HUES64 (cell line): ENCODE measurements at regions not wholly inside any gene's neighbourhood (a gene's known extent, or its start where the extent isn't known, plus 50 kb on each side); places are given as distances from the start of the nearest gene placed in this dataset.

Experiments used
- H3K27ac ChIP-seq: 2 replicates; pipeline ENCODE4 v1.7.0; 2013; ENCODE audit warnings: low read depth, low read length, inconsistent platforms
- H3K27me3 ChIP-seq: 2 replicates; pipeline ENCODE4 v1.6.1; 2013; ENCODE audit warnings: mild to moderate bottlenecking, low read length; ENCODE audit not compliant: insufficient read depth
- H3K36me3 ChIP-seq: 2 replicates; pipeline ENCODE4 v1.6.1; 2013; ENCODE audit warnings: mild to moderate bottlenecking, low read length; ENCODE audit not compliant: insufficient read depth
- H3K4me1 ChIP-seq: 2 replicates; pipeline ENCODE4 v1.6.1; 2013; ENCODE audit warnings: mild to moderate bottlenecking, low read length, moderate library complexity; ENCODE audit not compliant: insufficient read depth
- H3K4me3 ChIP-seq: 2 replicates; pipeline ENCODE4 v1.5.1; 2013; ENCODE audit warnings: mild to moderate bottlenecking, low read length, moderate library complexity
- H3K9ac ChIP-seq: 2 replicates; pipeline ENCODE4 v1.6.1; 2013; ENCODE audit warnings: mild to moderate bottlenecking, low read depth, low read length
- H3K9me3 ChIP-seq: 2 replicates; pipeline ENCODE4 v1.6.1; 2013; ENCODE audit warnings: low read depth, low read length; ENCODE audit not compliant: insufficient read depth
- WGBS: fragments of 150-250, 120-280 bp; methylation state at CpG from one replicate; pipeline ENCODE4 v1.1.7; 2013; ENCODE audit warnings: missing lambda C conversion rate; 5-methylcytosine and 5-hydroxymethylcytosine counted together

DNA sequence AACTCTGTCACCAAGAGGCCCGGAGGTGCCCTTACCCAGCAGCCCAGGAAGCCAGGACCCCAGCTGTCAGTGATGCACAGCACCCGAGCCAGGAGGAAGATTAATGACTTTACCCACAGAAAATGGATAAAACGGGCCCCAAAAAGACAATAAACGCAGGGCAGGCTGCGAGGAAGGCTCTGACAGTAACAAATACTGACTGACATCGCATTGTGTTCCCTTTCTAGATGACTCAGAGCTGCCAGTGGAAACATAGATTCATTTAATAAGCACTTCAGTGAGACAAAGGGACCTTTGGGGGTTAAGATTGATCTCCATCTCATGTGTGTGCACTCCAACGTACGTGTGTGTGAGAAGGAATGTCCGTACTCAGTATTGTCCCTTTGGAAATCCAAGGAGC, 225.3 kb upstream of the PPP2R3A start:
- H3K4me3 ChIP-seq: no peak overlapping the region
- no peaks in the 10 kb centered on the region for H3K9me3 ChIP-seq
- no peak overlapping the region for H3K9ac ChIP-seq
- H3K36me3 ChIP-seq: no peaks in the 10 kb centered on the region
- WGBS: 91% methylated on average over 9 of the region's 9 CpGs
- H3K27ac ChIP-seq: no peak overlapping the region
- no peaks in the 10 kb centered on the region for H3K27me3 ChIP-seq
- H3K4me1 ChIP-seq: no peaks in the 10 kb centered on the region

DNA sequence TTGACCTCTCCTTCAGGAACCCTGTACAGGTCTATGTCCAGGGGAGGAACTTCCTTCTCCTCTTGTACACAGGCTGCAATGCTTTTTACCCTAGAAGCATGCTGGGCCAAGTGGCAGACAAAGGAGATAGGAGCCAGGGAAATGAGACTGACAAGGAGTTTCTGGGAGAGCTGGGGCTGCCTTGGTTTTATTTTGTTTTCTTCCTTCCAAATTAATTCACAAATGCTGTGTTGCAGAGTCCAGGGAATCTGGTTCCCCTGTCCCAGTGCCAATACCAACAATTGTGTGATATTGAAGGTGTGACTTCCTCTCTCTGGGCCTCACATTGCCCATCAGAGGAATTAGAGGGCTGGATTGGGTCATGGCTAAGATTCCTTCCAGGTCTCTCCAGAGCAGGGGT, 224.8 kb upstream of the PPP2R3A start:
- Histone ChIP-seq H3K27me3 (no peaks in the 10 kb centered on the region), H3K9ac (no peak overlapping the region), H3K27ac (no peak overlapping the region), H3K36me3 (no peaks in the 10 kb centered on the region), H3K4me1 (no peaks in the 10 kb centered on the region), H3K9me3 (no peaks in the 10 kb centered on the region), H3K4me3 (no peak overlapping the region)

DNA sequence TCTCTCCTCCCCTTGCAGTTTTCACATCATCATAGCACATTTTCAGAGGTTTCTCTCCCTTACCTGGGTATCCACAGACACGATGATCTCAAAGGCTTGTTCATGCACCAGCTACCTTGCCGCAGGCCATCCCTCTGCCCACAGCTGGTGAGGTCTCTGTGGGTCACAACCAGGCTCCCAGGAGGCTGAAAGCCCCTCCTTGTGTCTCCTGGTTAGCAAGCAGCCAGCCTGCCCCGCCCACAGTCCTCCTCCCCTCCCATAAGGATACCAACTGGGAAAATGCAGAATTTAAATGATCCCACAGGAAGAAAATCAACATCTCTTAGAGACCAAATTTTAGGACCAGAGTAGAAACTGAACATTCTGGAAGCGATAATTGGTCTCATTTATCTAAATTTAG, 213.5 kb upstream of the PPP2R3A start:
- no peak overlapping the region for H3K9ac ChIP-seq
- no peak overlapping the region for H3K4me3 ChIP-seq
- H3K27ac ChIP-seq: no peak overlapping the region
- WGBS: 79% methylated on average over 3 of the region's 4 CpGs
- no peaks in the 10 kb centered on the region for H3K4me1 ChIP-seq
- no peaks in the 10 kb centered on the region for H3K36me3 ChIP-seq
- H3K9me3 ChIP-seq: no peaks in the 10 kb centered on the region
- H3K27me3 ChIP-seq: no peaks in the 10 kb centered on the region

DNA sequence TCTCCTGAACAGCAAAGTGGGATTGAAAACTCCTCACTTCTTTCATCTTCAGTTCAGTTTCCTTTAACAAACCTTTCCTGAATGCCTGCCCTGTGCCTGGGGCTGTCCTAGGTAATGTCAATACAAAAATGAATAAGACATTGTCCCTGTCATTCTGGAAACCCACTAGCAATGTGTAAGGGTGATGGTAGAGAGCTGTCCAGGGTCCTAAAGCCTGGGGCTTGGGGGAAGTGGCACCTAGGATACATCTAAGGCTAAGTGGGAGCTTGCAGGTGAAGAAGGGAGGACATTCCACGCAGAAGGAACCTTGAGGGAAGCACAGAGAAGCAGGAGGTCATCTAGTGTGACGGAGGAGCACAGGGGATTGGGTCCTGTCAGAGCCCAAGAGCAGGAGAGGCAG, 212.7 kb upstream of the PPP2R3A start:
- Histone ChIP-seq H3K9me3 (no peaks in the 10 kb centered on the region), H3K27ac (no peak overlapping the region), H3K36me3 (no peaks in the 10 kb centered on the region), H3K9ac (no peak overlapping the region), H3K4me3 (no peak overlapping the region), H3K27me3 (no peaks in the 10 kb centered on the region), H3K4me1 (no peaks in the 10 kb centered on the region)
- WGBS: 52% methylated on average over 2 of the region's 2 CpGs

DNA sequence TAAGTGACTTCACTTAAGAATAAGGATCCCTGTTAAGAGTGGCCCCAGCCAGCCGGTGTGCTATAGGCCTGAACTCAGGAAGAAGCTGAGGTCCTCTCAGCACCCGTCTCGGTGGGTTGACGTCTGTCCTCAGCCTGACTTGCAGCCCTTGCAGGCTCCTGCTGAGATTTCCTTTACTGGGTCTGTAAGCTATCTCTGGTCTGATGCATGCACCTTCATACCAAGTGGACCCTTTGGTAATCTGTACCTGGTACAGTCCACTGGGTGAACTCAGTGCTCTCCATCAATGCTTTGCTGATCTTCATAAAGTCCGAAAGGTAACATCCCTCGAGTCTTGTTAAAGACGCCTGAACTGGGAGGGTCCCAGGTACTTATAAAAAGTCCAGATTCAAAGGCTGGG, 212.0 kb upstream of the PPP2R3A start:
- Histone ChIP-seq H3K4me3 (no peak overlapping the region), H3K27me3 (no peaks in the 10 kb centered on the region), H3K9me3 (no peaks in the 10 kb centered on the region), H3K9ac (no peak overlapping the region), H3K36me3 (no peaks in the 10 kb centered on the region), H3K27ac (no peak overlapping the region), H3K4me1 (no peaks in the 10 kb centered on the region)
- 95% methylated on average over 7 of the region's 7 CpGs for WGBS

DNA sequence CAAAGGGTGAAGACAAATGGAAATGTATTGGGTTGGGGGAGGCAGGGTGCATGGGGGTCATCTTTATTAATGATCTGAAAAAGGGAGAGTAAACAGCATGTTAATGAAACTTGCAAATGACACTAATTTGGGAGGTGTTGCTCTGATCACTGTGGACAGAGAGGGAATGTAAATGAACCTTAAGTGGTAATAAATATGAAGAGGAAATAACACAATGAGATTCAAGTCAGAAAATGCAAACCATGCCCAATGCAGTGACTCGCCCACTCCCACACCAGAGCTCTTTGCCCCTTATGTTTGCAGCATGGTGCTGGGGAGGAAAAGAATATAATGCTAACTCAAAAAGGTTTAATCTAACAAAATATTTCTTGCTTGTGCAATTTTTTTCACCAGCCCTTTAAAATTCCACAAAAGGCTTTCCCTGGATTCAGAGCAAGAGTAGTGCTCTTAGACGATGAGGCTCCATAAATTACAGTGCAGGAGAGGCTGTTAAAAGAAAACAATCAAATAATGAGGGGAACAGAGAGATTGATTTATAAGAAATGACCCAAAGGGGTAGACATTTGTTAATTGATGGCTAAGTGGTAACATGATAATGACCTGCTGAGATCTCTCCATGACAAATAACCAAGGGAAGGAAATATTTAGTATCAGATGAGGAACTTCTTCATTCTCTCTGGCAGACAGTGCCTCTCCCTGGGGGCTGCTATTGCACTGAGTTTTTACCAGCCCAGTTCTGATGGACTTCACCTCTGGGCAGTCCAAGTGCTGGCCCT, 210.0 kb upstream of the PPP2R3A start:
- Histone ChIP-seq H3K4me1 (no peaks in the 10 kb centered on the region), H3K9ac (no peak overlapping the region), H3K9me3 (no peaks in the 10 kb centered on the region), H3K27me3 (no peaks in the 10 kb centered on the region), H3K36me3 (no peaks in the 10 kb centered on the region), H3K27ac (no peak overlapping the region), H3K4me3 (no peak overlapping the region)
- WGBS: 83% methylated on average over 1 of the region's 2 CpGs

DNA sequence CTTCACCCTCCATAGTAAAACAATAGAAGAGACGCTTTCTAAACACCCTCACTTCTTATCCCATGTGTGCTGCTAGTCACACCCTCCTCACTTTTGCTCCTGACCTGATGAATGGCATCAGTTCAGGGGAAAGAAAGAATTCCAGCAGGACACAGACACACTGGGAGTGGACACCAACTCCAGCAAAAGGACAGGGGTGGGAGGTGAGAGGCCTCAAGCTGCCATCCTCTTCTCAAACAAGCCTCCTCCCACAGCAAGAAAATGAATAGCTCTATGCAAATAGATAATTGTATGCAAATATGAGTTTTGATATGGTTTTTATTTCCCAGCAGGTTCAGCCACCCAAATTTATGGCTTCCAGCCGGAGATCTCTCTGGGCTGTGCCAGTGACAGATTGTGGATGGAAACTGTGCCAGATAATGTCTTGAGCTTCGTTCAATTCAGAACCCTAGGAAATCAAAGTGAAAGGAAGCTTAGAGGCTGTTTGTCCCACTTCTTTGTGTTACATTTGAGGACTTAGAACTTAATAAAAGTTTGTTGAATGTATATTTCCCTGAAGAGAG, 209.3 kb upstream of the PPP2R3A start:
- H3K4me1 ChIP-seq: no peaks in the 10 kb centered on the region
- no peak overlapping the region for H3K9ac ChIP-seq
- no peaks in the 10 kb centered on the region for H3K9me3 ChIP-seq
- no peaks in the 10 kb centered on the region for H3K27me3 ChIP-seq
- 89% methylated on average over 3 of the region's 3 CpGs for WGBS
- H3K27ac ChIP-seq: no peak overlapping the region
- no peak overlapping the region for H3K4me3 ChIP-seq
- H3K36me3 ChIP-seq: no peaks in the 10 kb centered on the region

DNA sequence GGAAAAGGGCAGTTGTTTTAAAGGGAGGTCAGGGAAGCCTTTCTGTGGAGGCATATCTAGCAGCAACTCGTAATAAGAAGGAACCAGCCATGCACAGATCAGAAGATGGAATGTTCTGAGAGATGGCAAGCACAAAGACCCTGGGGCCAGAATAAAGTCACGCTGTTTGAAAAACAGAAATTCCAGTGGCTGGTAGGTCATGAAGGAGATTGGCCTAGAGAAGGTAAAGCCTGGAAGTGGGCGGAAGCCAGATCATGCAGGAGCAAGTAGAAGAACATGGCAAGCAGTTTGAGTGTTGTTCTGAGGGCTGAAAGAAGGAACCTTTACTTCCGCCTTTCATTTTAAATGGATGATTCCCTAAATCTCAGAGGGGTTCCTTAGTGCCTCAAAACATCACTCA, 208.1 kb upstream of the PPP2R3A start:
- no peaks in the 10 kb centered on the region for H3K27me3 ChIP-seq
- no peak overlapping the region for H3K27ac ChIP-seq
- no peak overlapping the region for H3K4me3 ChIP-seq
- H3K9ac ChIP-seq: no peak overlapping the region
- H3K9me3 ChIP-seq: no peaks in the 10 kb centered on the region
- 82% methylated on average over 4 of the region's 4 CpGs for WGBS
- no peaks in the 10 kb centered on the region for H3K36me3 ChIP-seq
- H3K4me1 ChIP-seq: no peaks in the 10 kb centered on the region

DNA sequence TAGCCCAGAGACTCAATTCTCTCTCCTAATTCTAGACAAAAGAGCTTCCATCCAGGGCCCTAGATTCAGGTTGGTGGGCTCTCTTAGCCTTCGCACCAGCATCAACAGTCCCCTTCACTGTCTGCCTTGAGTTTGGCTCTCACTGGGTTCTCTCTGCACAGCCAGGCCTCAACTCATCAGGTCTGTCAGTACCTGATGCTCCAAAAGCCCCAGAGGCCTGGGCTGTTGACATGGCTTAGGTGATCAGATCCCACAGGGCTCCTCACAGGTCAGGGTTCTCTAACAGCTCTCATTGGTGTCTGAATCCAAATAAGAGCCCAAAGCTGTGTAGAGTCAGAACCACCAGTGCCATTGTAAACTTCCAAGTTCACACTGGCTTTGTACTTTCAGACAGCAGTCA, 206.6 kb upstream of the PPP2R3A start:
- WGBS: 96% methylated on average over 1 of the region's 1 CpG
- H3K9me3 ChIP-seq: no peaks in the 10 kb centered on the region
- H3K4me1 ChIP-seq: 0 out of 2 replicates have a peak, but pooled peaks cover 4% of the 10 kb centered on the region
- no peaks in the 10 kb centered on the region for H3K27me3 ChIP-seq
- no peaks in the 10 kb centered on the region for H3K36me3 ChIP-seq
- H3K9ac ChIP-seq: no peak overlapping the region
- H3K27ac ChIP-seq: no peak overlapping the region
- H3K4me3 ChIP-seq: no peak overlapping the region

DNA sequence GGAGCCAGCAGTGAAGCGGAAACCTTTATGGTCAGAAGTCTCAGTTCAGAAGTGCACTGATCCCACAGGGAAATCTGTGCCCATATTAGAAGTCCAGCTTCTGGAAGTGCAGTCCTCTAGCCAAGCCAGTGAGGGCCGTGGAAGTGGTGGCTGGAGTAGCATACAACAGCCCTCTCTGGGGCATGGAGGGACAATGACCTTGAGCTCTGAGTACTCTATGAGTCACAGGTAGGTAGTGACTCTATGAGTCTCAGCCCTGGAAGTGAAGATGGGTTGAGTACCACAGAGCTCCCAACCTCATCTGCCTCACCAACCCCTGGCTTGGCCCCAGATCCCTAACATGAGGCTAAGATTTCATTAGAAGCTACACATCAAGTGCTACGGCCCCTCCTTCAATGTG, 205.9 kb upstream of the PPP2R3A start:
- H3K9ac ChIP-seq: no peak overlapping the region
- no peak overlapping the region for H3K27ac ChIP-seq
- no peak overlapping the region for H3K4me3 ChIP-seq
- no peaks in the 10 kb centered on the region for H3K36me3 ChIP-seq
- H3K9me3 ChIP-seq: no peaks in the 10 kb centered on the region
- WGBS: 96% methylated on average over 3 of the region's 3 CpGs
- no peaks in the 10 kb centered on the region for H3K27me3 ChIP-seq
- H3K4me1 ChIP-seq: 0 out of 2 replicates have a peak, but pooled peaks cover 5% of the 10 kb centered on the region

DNA sequence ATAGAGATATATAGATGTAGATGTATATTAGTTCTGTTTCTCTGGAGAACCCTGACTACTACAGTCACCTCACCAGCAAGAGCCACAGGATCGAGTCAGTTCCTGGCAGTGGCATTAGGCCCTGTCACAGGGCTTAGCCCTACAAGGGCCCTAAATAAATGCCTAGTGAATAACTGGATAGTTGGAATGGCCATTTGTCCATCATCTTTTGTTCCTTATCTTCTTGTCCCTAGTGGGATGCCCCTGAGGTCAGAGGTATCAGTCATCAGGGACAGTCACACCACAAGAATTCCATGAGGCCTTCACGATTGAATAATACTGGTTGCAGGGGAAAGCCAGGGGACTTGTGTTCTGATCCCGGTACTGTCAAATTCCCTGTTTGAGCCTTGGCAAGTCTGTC, 204.9 kb upstream of the PPP2R3A start:
- no peak overlapping the region for H3K27ac ChIP-seq
- H3K9me3 ChIP-seq: no peaks in the 10 kb centered on the region
- H3K9ac ChIP-seq: no peak overlapping the region
- H3K36me3 ChIP-seq: no peaks in the 10 kb centered on the region
- WGBS: 98% methylated on average over 3 of the region's 3 CpGs
- H3K4me3 ChIP-seq: no peak overlapping the region
- H3K4me1 ChIP-seq: 0 out of 2 replicates have a peak, but pooled peaks cover 5% of the 10 kb centered on the region
- no peaks in the 10 kb centered on the region for H3K27me3 ChIP-seq
